Stimulated activated naive CD8-positive, alpha-beta T cell treated with anti-CD3 and anti-CD28 coated beads, Interleukin-15, Interleukin-2, amounts not matched to agents 100 U/mL and 50 U/mL, for 24 hours (primary cell): ENCODE measurements at regions not wholly inside any gene's neighbourhood (a gene's known extent, or its start where the extent isn't known, plus 50 kb on each side); places are given as distances from the start of the nearest gene placed in this dataset.
A peak's percentile ranks its signal among the peaks of the same experiment; 100 is the strongest.

Experiments
- ATAC-seq: fragments of 150-1000 bp; cut with Tn5 transposase; one replicate; pipeline ENCODE4 v1.10.0; 2021
- DNase-seq: peaks from one replicate; pipeline ENCODE4 v3.0.0; 2021

DNA sequence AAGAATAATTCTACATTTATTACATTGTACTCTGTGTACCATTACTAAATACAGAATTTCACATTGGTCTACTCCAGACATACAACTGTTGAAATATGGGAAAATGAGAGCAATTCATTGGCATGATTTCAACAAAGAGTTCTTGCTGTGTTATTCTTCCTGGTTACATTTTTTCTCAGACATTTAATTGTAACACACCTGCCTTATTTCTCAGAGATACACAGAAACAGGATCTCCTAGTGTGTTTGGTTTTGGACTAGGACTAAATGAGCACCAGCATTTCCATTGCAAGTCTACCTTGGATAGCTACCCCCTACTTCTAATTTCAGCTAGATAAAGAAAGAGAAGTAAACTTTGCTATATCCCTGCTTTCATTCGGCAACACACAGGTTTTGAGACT, 274.3 kb upstream of the CNTN4 start:
- DNase-seq (no peak), ATAC-seq (no peak)

DNA sequence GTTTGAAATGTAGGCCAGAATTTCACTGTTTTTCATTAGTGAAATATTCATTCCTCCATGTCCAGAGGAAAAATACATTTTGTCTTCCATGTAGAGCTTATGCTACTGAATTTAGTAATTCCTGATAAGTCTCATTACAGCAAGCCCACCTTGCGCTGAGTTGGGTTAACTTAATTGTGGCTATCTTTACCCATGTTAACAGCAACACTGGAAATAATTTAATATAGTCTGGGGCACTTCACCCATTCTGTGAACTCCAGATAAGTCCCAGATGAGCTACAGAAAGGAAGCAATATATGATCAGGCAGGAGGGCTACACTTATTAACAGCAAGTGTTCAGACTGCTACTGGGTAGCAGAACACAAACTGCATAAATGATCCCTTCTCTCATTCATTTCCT, 270.1 kb upstream of the CNTN4 start:
- DNase-seq, result no peak
- no peak for ATAC-seq

DNA sequence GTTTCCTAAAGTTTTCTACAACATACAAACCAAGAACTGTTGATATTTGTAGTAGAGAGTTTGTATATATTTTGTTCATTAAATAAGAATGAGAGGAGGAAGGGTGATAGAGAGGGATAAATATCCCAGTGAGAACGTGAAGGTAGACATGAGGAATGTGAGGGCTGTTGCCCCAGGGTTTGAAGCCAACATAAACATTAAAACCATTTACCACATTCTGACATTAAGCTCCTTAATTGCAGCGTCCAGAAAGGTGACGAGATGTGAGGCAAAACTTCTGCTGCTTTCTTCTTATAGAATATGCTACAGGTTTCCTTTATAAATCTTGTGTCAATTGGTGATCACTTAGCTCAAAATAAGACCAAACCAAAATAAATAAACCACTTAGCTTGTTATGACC, 267.8 kb upstream of the CNTN4 start:
- ATAC-seq (no peak), DNase-seq (no peak)

- ATAC-seq (no peak), DNase-seq (no peak)
These were observed 266.3 kb upstream of the CNTN4 start for GRCh38 chr3:1832395-1832794.

GRCh38 chr3:1843111-1843510, 255.6 kb upstream of the CNTN4 start:
- no peak for DNase-seq
- ATAC-seq, result no peak

GRCh38 chr3:1847571-1847970, 251.1 kb upstream of the CNTN4 start:
- ATAC-seq (no peak), DNase-seq (no peak)

DNA sequence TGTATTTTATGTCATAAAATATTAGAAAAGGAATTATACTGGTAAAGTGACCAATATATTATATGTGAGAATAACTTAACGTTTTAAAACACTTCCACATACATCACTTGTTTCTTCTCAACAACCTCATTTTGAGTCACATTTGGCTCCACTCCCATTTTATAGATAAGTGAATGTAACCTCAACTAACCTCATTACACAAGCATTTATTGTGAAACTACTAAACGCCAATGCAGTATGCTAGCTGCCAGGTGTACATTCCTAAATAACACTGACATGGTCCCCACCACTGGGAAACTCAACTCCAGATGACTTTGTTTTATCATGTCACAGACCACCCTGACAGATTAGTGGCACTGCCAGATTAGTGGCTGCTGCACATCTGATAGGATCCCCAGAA, 249.7 kb upstream of the CNTN4 start:
- DNase-seq (no peak), ATAC-seq (no peak)

DNA sequence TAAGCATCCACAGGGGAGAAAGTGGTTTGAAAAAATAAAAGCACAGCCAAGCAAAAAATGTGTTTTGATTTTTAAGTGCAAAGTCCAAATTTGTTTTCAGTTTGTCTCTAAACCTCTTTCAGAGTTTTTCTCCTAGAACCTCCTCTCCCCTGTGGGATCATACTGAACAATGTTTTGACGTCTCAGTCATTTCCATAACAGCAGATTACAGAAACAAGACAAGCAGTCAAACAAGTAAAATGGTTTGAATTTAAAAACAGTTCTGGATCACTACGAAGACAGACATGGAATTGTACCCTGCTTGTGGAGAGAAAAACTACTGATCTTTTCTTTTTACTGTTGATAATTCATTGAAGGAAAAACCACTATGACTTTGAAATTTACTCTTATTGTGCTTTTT, 245.7 kb upstream of the CNTN4 start:
- DNase-seq (no peak), ATAC-seq (no peak)

GRCh38 chr3:1855841-1856240, 242.8 kb upstream of the CNTN4 start:
- ATAC-seq, result no peak
- DNase-seq, result no peak

GRCh38 chr3:1870738-1871137, 227.9 kb upstream of the CNTN4 start:
- no peak for DNase-seq
- ATAC-seq, result no peak

DNA sequence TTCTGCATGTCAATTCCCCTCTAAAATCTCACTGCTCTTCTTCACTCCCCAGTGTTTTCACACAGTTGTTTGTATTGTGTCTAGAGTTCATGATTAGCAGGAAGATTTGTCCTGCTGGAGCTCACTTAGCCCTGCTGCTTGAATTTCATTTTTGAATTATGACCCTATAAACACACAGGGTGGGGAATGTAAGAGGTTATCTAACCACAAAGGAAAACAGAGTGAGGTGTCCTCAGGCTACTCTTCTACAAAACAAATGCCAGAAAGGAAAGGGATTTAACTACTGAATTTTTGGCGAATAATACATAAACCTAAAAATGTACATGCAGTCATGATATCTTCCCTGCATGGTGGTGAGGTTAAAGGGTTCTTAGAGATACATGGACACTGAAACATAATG, 215.1 kb upstream of the CNTN4 start:
- DNase-seq, result no peak
- no peak for ATAC-seq

DNA sequence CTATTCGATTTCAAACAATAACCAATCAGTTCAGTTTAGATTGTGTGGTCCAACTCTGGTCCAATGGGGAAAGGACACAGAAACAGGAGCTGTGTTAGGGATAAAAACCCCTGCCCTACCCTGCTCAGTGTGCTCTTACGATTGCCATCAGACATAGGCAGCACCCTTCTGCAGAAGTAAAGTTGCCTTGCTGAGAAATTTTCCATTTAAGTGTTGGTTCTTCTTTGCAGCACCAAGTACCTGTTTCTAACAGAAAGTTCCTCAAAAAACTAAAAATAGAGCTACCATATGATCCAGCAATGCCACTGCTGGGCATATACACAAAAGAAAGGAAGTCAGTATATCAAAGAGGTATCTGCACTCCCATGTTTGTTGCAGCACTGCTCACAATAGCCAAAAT, 206.2 kb upstream of the CNTN4 start:
- DNase-seq (no peak), ATAC-seq (no peak)

DNA sequence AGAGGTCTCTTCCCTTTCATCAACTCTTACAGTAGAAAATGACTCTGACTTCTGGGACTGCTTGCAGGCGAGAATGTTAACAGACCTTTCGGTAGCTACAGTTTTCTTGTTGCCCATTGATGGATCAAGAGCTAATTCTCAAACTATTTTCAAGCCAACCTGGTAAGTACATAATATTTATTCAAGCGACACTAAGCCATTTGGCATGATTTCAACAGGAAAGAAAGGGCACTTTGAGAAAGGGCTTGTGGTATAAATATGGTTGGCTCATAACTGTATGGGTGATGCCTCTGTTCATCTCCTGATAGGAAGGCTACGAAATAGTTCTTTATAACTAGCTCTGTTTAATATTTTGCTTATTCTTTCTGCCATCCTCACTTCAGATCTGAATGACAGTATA, 196.2 kb upstream of the CNTN4 start:
- DNase-seq, result no peak
- no peak for ATAC-seq

GRCh38 chr3:1903111-1903510, 195.6 kb upstream of the CNTN4 start:
- DNase-seq (no peak), ATAC-seq (no peak)

GRCh38 chr3:1907911-1908310, 190.8 kb upstream of the CNTN4 start:
- DNase-seq, result no peak
- no peak for ATAC-seq

GRCh38 chr3:1908651-1909445, 189.8 kb upstream of the CNTN4 start:
- ATAC-seq (no peak), DNase-seq (no peak)

- ATAC-seq (no peak), DNase-seq (no peak)
These were observed 188.3 kb upstream of the CNTN4 start for GRCh38 chr3:1910322-1910721.

DNA sequence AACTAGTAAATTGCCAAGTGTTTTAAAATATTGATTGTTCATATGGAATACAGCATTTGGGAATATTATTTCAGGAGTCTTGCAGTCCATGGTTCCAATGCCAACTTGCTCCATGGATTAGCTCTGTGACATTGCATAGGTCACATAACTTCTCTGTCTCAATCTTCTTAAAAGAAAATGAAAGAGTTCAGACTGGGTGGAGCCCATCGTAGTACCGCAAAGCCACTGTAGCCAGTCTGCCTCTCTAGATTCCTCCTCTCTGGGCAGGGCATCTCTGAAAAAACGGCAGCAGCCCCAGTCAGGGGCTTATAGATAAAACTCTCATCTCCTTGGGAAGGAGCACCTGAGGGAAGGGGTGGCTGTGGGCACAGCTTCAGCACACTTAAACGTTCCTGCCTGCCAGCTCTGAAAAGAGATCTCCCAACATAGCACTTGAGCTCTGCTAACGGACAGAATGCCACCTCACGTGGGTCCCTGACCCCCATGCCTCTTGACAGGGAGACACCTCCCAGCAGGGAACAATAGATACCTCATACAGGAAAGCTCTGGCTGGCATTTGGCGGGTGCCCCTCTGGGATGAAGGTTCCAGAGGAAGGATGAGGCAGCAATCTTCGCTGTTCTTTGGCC, 168.8 kb upstream of the CNTN4 start:
- DNase-seq (no peak), ATAC-seq (no peak)

DNA sequence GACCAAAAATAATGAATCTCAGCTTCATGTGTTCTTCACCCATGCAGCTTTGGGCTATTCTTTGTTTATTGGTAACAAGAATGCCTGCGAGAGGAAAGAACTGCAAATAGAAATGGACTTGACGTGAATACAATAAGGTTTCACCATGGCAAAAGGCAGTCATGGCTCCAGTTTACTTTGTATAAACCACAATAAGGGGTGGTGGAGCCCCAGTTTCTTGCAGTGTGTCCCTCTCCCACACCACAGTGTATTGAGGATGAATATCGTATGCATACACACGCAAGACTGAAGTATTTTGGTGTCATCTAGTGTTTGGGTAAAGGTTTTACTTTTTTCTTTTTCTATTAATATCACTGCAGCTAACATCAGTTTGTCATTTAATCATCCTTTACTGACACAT, 159.7 kb upstream of the CNTN4 start:
- ATAC-seq, result no peak
- DNase-seq, result no peak

GRCh38 chr3:1942781-1943180, 155.9 kb upstream of the CNTN4 start:
- DNase-seq (no peak), ATAC-seq (no peak)

GRCh38 chr3:1943395-1944118, 155.1 kb upstream of the CNTN4 start:
- ATAC-seq, result no peak

GRCh38 chr3:1945698-1946097, 153.0 kb upstream of the CNTN4 start:
- ATAC-seq (no peak), DNase-seq (no peak)

More at GRCh38 chr3:1943395-1944118, 155.1 kb upstream of the CNTN4 start:
- no peak for DNase-seq

GRCh38 chr3:1953536-1953935, 145.1 kb upstream of the CNTN4 start:
- DNase-seq (no peak), ATAC-seq (no peak)

DNA sequence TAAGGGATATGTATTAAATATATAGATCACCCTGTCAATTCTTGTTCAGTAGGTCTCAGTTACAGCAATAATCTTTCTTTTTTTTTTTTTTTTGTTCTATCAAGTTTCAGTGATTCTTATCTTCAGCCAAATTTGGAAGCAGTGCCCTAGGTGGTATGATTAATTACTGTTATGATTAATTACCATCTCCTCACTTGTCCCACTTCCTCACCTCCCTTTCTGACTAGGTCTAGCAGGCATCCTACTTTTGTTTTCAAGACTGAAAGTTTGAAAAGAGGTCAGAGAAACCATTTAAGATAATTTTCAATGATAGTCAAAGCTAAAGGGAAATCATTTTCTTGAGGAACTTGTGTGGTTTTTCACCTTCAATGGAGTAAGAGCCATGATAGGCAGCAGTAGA, 144.0 kb upstream of the CNTN4 start:
- no peak for DNase-seq
- peak; percentile 57 for ATAC-seq
